Non-pigmented ciliary epithelial cell (primary cell): ENCODE measurements at regions not wholly inside any gene's neighbourhood (a gene's known extent, or its start where the extent isn't known, plus 50 kb on each side); places are given as distances from the start of the nearest gene placed in this dataset.

Experiments
- DNase-seq: peaks from one replicate; pipeline ENCODE4 v3.0.0-alpha.2; 2010; ENCODE audit warnings: low read depth

DNA sequence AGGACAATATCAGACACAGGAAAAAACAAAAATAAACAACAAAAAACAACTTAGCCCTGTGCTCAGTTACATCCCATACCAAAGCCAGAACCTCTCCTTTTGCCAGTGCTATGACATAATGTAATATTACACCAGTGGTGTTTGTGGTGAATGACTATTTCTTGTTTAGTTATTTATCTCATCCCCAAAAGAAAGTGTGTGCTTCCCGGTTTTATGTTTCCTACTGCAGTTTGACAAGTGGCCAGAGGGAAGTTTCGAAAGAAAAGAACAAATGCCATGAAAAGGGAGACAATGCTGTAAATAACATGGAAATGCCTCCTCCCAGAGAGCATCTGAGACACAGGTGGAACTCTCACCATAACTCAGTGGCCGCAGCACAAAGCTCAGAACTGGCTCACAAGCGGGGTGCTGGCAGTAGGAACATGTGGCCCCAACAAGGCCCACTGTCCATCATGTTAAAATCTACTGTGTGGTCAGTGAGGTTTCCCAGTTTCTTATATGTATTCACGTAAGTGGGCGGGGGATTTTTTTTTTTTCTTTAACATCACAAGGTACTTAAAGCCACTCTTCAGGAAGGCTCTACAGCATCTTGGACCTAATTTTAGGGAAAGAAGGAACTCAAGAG, 158.2 kb downstream of the BARHL2 start:
- DNase-seq = no peak

- no peak for DNase-seq
Observed at GRCh38 chr1:90558126-90558525, 159.0 kb downstream of the BARHL2 start.

- DNase-seq = no peak
Observed at GRCh38 chr1:90557706-90558105, 159.4 kb downstream of the BARHL2 start.

- DNase-seq = no peak
Observed at GRCh38 chr1:90550626-90551406, 166.3 kb downstream of the BARHL2 start.

- no peak for DNase-seq
Observed at GRCh38 chr1:90544356-90544755, 172.7 kb downstream of the BARHL2 start.

GRCh38 chr1:90537606-90538362, 179.3 kb downstream of the BARHL2 start:
- DNase-seq = no peak

DNA sequence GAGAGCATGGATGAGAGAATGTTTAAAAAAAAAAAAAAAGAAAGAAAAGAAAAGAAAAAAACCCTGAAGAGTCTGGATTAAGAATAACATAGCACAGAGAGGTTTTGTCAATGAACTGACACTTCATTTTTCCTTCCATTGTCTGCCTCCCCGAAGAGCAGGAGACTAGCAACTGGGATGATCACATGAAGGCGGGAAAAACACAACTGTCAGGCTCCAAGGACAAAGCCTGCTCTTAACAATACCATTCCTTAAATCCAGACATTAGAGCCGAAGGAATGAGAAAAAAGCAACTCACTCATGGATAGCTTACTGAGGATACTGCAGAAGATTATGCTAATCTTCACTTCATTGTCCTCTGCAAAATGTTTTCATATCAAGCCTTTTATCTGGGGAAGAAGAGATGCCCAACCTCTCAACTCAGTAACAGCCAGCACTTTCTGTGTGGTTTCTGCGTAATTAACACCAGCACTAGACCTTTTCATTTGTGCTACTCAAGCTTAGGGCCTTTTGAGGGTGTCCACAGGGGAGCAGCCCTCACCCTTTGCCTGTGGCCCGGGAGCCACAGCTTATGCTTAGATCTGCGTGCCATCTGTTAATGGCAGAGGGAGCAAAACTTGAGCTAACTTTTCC, 182.3 kb downstream of the BARHL2 start:
- DNase-seq = no peak

DNA sequence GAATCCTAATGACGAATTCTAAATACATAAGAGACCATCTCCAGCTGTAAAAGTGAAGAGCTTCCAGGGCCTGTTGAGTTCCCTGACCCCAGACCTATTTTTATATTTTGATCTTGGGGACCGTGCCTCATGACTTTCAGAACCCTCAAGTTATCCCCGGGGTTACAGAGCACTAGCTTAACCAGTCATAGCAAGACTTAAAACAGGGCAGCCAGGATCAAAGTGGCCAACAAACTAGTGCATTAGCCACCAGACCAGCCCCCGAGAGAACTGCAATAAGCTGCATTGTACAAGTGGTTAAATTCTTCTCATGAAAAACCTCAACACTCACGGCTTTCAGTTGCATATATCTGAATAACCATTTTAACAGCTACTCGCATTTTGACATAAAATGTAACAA, 183.0 kb downstream of the BARHL2 start:
- no peak for DNase-seq

DNA sequence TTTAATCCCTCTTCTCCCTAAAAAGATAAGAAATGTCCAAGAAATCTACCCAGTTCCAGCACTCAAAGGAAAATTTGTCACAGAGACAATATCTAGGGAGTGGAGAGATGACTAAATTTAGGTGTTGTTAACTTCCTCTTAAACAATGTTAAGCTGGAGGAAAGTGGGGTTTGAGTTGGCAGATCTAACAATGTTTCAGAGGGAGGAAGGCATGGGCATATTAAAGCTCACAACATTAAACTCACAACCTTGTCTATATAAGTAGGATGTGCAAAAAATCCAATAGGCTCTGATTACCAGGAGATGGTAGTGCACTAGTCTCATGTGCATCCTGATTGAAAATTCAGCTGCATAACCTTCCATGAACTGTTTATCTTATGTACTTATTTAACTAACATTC, 190.1 kb downstream of the BARHL2 start:
- DNase-seq = no peak

DNA sequence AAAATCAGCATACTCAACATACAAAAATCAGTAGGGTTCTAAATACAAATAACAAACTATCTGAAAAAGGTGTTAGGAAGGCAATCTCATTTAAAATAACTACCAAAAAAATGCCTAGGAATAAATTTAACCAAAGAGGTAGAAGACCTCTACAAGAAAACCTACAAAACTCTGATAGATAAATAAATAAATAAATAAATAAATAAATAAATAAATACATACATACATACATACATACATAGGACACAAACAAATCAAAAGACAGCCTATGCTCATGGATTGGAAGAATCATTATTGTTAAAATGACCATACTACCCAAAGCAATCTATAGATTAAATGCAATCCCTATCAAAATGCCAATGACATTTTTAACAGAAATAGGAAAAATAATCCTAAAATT, 194.7 kb downstream of the BARHL2 start:
- DNase-seq = no peak

DNA sequence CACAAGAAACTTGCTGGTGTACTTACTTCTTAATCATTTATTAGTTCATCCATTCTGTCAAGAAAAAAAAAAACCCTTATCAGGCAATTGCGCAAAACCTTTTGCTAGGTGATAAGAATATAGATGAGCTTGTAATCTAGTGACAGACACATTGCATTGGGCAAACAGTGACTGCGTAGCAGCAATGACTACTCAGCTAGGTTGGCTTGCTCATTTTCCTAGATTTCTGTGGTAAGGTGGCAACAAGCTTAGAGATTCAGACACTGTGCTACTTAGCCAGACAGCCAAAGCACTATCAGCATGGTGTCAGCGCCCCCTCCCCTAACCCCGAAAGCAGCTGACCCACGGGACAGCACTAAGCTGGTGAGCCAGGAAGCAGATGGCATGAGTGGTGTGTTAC, 203.1 kb downstream of the BARHL2 start:
- DNase-seq = no peak

DNA sequence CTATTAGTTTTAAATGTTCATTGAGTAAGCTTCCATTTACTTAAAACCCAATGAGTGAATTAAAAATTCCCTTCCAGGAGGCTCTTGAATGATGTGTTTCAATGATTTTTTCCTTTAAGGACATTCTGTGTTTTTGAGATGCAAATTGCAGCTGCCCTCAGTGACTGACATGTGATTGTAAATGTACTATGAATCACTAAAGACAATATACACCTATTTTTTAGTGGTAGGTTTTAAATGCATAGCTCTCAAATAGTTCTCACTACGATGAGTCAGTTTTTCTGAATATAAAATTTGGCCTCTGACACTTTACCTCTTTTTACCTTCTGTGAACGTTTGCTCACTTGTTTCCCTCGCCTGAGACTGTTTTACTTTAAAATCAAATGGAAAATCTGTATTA, 204.7 kb downstream of the BARHL2 start:
- no peak for DNase-seq

- DNase-seq = no peak
Observed at GRCh38 chr1:90510143-90510542, 207.0 kb downstream of the BARHL2 start.

DNA sequence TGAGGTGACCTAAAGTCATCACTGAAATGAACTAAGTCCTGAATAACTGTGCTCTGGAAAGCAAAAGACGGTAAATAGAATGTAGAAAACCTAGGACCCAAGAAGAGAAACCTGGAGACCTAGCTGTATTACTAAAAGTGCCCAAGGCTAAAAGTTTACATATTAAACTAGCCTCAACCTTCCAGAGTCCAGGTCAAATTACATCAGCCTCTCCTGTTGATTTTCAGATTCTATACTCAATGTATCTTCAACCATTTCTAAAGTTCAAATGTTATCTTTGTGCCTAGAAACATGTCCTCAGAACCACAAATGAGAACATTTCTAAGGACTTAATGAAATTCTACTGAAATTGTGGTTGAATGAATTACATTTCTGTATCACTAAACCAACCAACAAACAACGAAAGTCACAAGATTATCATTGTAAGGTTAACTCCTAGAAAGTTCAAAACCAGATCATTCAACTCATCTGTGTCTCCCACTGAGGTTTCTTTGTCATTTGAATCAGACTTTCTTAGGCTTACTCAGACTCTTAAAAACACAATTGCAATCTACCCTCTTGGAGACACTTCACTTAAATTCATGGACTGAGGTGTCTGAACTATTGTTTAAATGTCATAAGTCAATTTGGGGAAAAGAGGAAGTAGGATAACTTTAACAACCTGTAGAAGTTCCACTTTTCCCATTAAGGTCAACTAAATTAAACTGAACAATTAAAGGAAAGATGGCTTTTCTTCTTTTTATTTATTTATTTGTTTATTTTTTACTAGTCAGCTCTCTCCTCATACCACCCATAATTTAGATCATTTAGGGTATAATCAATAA, 207.7 kb downstream of the BARHL2 start:
- no peak for DNase-seq

GRCh38 chr1:90508376-90509167, 208.5 kb downstream of the BARHL2 start:
- DNase-seq = no peak

- no peak for DNase-seq
Observed at GRCh38 chr1:90507173-90507572, 209.9 kb downstream of the BARHL2 start.

GRCh38 chr1:90505806-90506205, 211.3 kb downstream of the BARHL2 start:
- no peak for DNase-seq

DNA sequence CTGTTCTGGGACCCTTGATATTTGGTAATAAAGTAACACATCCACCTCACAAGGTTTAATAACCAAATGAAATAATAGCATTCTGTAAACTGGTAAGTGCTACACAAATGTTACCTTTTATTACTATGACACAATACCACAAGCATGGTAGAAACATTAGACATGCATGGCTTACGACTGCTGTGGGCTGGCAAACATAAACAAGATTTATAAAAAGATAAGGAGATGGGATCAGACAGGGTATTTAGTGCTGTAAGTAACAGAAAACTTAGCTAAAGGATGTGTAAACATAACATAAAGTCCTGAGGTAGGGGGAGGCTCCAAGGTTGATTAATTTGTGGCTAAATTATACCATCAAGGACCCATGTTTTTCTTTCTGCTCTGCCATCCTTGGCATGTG, 212.6 kb downstream of the BARHL2 start:
- DNase-seq = no peak

DNA sequence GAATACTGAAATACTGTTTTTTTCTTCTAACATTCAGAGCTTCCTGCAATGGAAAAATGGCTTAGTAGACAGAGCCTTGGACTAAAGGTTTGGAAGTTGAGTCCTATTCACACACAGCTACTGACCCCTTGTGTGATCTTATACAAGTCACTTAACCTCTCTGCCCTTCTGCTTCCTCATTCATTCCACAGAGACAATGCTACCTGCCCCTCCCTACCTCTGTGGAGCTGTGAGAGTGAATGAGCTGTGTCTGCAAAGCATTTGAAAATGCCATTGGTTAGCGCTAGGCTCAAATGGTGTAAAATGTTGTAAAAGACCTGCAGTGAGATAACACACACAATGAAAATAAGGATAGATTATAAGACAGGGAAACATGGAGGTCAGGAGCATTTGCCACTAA, 214.4 kb downstream of the BARHL2 start:
- no peak for DNase-seq

GRCh38 chr1:90502194-90502593, 214.9 kb downstream of the BARHL2 start:
- DNase-seq = no peak

- no peak for DNase-seq
Observed at GRCh38 chr1:90501281-90501680, 215.8 kb downstream of the BARHL2 start.
